GM12875 (cell line): ENCODE measurements at regions not wholly inside any gene's neighbourhood (a gene's known extent, or its start where the extent isn't known, plus 50 kb on each side); places are given as distances from the start of the nearest gene placed in this dataset.

Experiments used
- H3K4me3 ChIP-seq: one replicate; pipeline ENCODE4 v1.5.1; 2011; ENCODE audit warnings: low read depth, low read length, control low read depth
- CTCF ChIP-seq: IDR thresholded peaks from 2 replicates; pipeline ENCODE4 v1.5.1; 2011; ENCODE audit warnings: low read depth, mild to moderate bottlenecking, control low read depth, inconsistent platforms, low read length, moderate library complexity, borderline replicate concordance; ENCODE audit not compliant: insufficient read depth

GRCh38 chr21:35460441-35460840 lies 411.3 kb upstream of the RUNX1 start:
- H3K4me3 ChIP-seq = no peak overlapping the region
- TF ChIP-seq CTCF = no peak

GRCh38 chr21:35458405-35458804 lies 409.3 kb upstream of the RUNX1 start:
- TF ChIP-seq CTCF = no peak
- H3K4me3 ChIP-seq = no peak overlapping the region

- no peak overlapping the region for H3K4me3 ChIP-seq
- no peak for TF ChIP-seq CTCF
Measured at GRCh38 chr21:35457097-35457804, 408.1 kb upstream of the RUNX1 start.

GRCh38 chr21:35451276-35451675 lies 402.2 kb upstream of the RUNX1 start:
- no peak for TF ChIP-seq CTCF
- no peak overlapping the region for H3K4me3 ChIP-seq

- TF ChIP-seq CTCF = no peak
- no peak overlapping the region for H3K4me3 ChIP-seq
Measured at GRCh38 chr21:35450830-35451229, 401.7 kb upstream of the RUNX1 start.

GRCh38 chr21:35449846-35450245 lies 400.7 kb upstream of the RUNX1 start:
- no peak for TF ChIP-seq CTCF
- H3K4me3 ChIP-seq = no peak overlapping the region

- TF ChIP-seq CTCF = no peak
- no peak overlapping the region for H3K4me3 ChIP-seq
Measured at GRCh38 chr21:35448876-35449599, 399.9 kb upstream of the RUNX1 start.
